ENCODE measurements at regions not wholly inside any gene's neighbourhood (a gene's known extent, or its start where the extent isn't known, plus 50 kb on each side); places are given as distances from the start of the nearest gene placed in this dataset.

DNA sequence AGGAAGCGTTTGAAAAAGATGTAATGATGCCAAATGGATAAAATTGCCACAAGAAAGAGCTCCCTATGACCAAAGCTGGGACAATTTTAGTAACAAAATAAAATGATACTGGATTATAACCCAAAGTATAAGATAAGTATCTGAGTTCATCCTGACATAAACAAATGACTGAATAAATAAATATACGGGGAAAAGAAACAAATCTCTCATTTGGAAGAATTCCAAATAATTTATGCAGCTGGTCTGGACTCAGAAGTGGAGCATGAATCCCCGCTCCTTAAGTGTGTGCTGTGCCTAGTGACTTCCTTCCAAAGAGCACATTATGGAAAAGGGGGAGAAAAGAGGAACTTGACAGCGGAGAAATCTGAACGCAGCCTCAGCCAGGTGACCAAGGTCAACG is 186.2 kb downstream of the RAMP3 start:
- Histone ChIP-seq H4K20me1 (ENCODE audit: insufficient read depth) (no peaks in the 10 kb centered on the region), H3K36me3 (ENCODE audit: insufficient read depth, low read length) (no peaks in the 10 kb centered on the region), H3K4me2 (ENCODE audit: low read length) (no peak overlapping the region), H3K27me3 (ENCODE audit: insufficient read depth, low read depth, low read length) (no peaks in the 10 kb centered on the region), H3F3A (ENCODE audit: insufficient read depth, low read length, poor library complexity, severe bottlenecking) (no peaks in the 10 kb centered on the region), H3K27ac (ENCODE audit: low read length) (no peak overlapping the region), H3K9me2 (ENCODE audit: insufficient read depth, low read length) (no peaks in the 10 kb centered on the region), H3K4me3 (ENCODE audit: low read length) (no peak overlapping the region), H3K79me2 (replicated peaks; ENCODE audit: insufficient read depth, low read length) (no peaks in the 10 kb centered on the region), H3K9ac (ENCODE audit: low read length) (no peak overlapping the region), H3K9me3 (ENCODE audit: low read length) (no peaks in the 10 kb centered on the region), H2AFZ (ENCODE audit: low read depth, low read length) (no peak overlapping the region)
- TF ChIP-seq SMC3 (conservative IDR thresholded peaks at IDR 0.05; ENCODE audit: poor library complexity) (no peak), MXI1 (conservative IDR thresholded peaks at IDR 0.05; ENCODE audit: poor library complexity, severe bottlenecking) (no peak), REST (IDR thresholded peaks at IDR 0.05; ENCODE audit: borderline replicate concordance) (no peak), POLR2AphosphoS5 (IDR thresholded peaks at IDR 0.05) (no peak), EZH2 (IDR thresholded peaks at IDR 0.05; ENCODE audit: borderline replicate concordance, insufficient read depth, low read length, poor library complexity, severe bottlenecking) (no peak), RAD21 (conservative IDR thresholded peaks at IDR 0.05) (no peak), CTCF (IDR thresholded peaks at IDR 0.05; ENCODE audit: poor library complexity, severe bottlenecking) (no peak)

DNA sequence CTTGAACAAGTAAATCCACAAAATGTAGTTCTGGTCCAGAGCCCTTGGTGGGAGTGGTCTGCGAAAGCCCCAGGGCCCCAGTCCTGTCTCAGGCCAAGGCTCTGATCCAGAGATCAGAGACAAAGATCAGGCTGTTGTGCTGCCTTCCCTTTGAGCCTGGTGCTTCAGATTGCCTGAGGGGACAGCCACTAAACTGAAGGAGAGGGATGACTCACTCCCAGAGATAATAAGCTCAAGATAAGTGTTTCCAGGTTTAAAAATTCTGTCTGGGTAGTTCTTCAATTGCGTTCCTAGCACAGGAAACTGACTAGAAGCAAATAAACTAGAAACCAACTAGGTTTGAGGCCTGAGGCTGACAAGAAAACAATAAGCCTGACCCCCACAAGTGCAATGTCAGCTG is 190.2 kb downstream of the RAMP3 start:
- no peaks in the 10 kb centered on the region for H3K9me3 ChIP-seq (ENCODE audit: low read length)
- no peaks in the 10 kb centered on the region for H3K27me3 ChIP-seq (ENCODE audit: insufficient read depth, low read depth, low read length)
- no peak overlapping the region for H3K4me3 ChIP-seq (ENCODE audit: low read length)
- TF ChIP-seq EZH2 (IDR thresholded peaks at IDR 0.05; ENCODE audit: borderline replicate concordance, insufficient read depth, low read length, poor library complexity, severe bottlenecking) = no peak
- no peaks in the 10 kb centered on the region for H3F3A ChIP-seq (ENCODE audit: insufficient read depth, low read length, poor library complexity, severe bottlenecking)
- H3K9ac ChIP-seq (ENCODE audit: low read length) = no peak overlapping the region
- H3K79me2 ChIP-seq (replicated peaks; ENCODE audit: insufficient read depth, low read length) = no peaks in the 10 kb centered on the region
- no peak overlapping the region for H3K4me2 ChIP-seq (ENCODE audit: low read length)
- no peaks in the 10 kb centered on the region for H4K20me1 ChIP-seq (ENCODE audit: insufficient read depth)
- no peak overlapping the region for H3K27ac ChIP-seq (ENCODE audit: low read length)
- H2AFZ ChIP-seq (ENCODE audit: low read depth, low read length) = no peak overlapping the region
- no peaks in the 10 kb centered on the region for H3K36me3 ChIP-seq (ENCODE audit: insufficient read depth, low read length)
- H3K9me2 ChIP-seq (ENCODE audit: insufficient read depth, low read length) = no peaks in the 10 kb centered on the region

GRCh38 chr7:45349090-45349489 is 191.5 kb downstream of the RAMP3 start:
- no peak overlapping the region for H2AFZ ChIP-seq (ENCODE audit: low read depth, low read length)
- TF ChIP-seq REST (IDR thresholded peaks at IDR 0.05; ENCODE audit: borderline replicate concordance) (no peak), TAF1 (IDR thresholded peaks at IDR 0.05; ENCODE audit: low read depth) (no peak), POLR2AphosphoS5 (IDR thresholded peaks at IDR 0.05) (no peak), CTCF (IDR thresholded peaks at IDR 0.05; ENCODE audit: poor library complexity, severe bottlenecking) (no peak), RAD21 (conservative IDR thresholded peaks at IDR 0.05) (no peak), EP300 (conservative IDR thresholded peaks at IDR 0.05; ENCODE audit: poor library complexity, severe bottlenecking) (no peak), SMC3 (conservative IDR thresholded peaks at IDR 0.05; ENCODE audit: poor library complexity) (no peak), EZH2 (IDR thresholded peaks at IDR 0.05; ENCODE audit: borderline replicate concordance, insufficient read depth, low read length, poor library complexity, severe bottlenecking) (no peak), MXI1 (conservative IDR thresholded peaks at IDR 0.05; ENCODE audit: poor library complexity, severe bottlenecking) (no peak)
- no peak overlapping the region for H3K9ac ChIP-seq (ENCODE audit: low read length)
- no peaks in the 10 kb centered on the region for H4K20me1 ChIP-seq (ENCODE audit: insufficient read depth)
- H3F3A ChIP-seq (ENCODE audit: insufficient read depth, low read length, poor library complexity, severe bottlenecking) = no peaks in the 10 kb centered on the region
- H3K4me3 ChIP-seq (ENCODE audit: low read length) = no peak overlapping the region
- H3K27ac ChIP-seq (ENCODE audit: low read length) = no peak overlapping the region
- no peaks in the 10 kb centered on the region for H3K9me3 ChIP-seq (ENCODE audit: low read length)
- H3K4me2 ChIP-seq (ENCODE audit: low read length) = no peak overlapping the region
- H3K79me2 ChIP-seq (replicated peaks; ENCODE audit: insufficient read depth, low read length) = no peaks in the 10 kb centered on the region
- H3K36me3 ChIP-seq (ENCODE audit: insufficient read depth, low read length) = no peaks in the 10 kb centered on the region
- H3K27me3 ChIP-seq (ENCODE audit: insufficient read depth, low read depth, low read length) = no peaks in the 10 kb centered on the region
- no peaks in the 10 kb centered on the region for H3K9me2 ChIP-seq (ENCODE audit: insufficient read depth, low read length)

Data from neural cell (in vitro differentiated cells).